ENCODE measurements at regions not wholly inside any gene's neighbourhood (a gene's known extent, or its start where the extent isn't known, plus 50 kb on each side); places are given as distances from the start of the nearest gene placed in this dataset.

DNA sequence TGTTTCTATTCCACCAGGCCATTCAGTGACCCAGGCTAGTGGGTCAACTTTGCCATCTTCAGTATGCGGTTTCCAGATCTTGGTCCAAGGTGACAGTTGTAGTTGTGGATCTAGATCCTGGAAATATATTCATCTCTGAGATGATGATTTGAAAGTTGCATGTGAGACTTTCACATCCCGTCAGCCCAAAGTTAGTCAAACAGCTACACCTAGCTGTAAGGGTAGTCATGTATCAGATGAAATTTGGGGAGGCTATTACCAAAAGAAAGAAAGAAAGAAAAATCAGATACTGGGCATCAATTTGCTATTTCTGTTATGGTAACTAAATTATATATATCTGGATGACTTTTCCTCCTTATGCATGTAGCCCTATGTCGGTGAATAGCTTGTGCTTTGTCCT is 259.4 kb upstream of the ARX start:
- TF ChIP-seq, protein P1, sequence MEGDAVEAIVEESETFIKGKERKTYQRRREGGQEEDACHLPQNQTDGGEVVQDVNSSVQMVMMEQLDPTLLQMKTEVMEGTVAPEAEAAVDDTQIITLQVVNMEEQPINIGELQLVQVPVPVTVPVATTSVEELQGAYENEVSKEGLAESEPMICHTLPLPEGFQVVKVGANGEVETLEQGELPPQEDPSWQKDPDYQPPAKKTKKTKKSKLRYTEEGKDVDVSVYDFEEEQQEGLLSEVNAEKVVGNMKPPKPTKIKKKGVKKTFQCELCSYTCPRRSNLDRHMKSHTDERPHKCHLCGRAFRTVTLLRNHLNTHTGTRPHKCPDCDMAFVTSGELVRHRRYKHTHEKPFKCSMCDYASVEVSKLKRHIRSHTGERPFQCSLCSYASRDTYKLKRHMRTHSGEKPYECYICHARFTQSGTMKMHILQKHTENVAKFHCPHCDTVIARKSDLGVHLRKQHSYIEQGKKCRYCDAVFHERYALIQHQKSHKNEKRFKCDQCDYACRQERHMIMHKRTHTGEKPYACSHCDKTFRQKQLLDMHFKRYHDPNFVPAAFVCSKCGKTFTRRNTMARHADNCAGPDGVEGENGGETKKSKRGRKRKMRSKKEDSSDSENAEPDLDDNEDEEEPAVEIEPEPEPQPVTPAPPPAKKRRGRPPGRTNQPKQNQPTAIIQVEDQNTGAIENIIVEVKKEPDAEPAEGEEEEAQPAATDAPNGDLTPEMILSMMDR (IDR thresholded peaks at IDR 0.05), result no peak
- TF ChIP-seq POLR2A (IDR thresholded peaks at IDR 0.05), result no peak
